ENCODE measurements at regions not wholly inside any gene's neighbourhood (a gene's known extent, or its start where the extent isn't known, plus 50 kb on each side); places are given as distances from the start of the nearest gene placed in this dataset.

GRCh38 chr12:132379996-132380395, 50.6 kb upstream of the GALNT9 start:
- no peaks in the 10 kb centered on the region for H3K9me3 Mint-ChIP-seq
- Histone ChIP-seq H4K20me1 (ENCODE audit: control insufficient read depth, insufficient read depth, insufficient read length) (no peaks in the 10 kb centered on the region), H4K5ac (ENCODE audit: insufficient read length, low read depth, low read length) (no peak overlapping the region), H3K27ac (ENCODE audit: insufficient read length, low read depth, low read length) (no peak overlapping the region), H2BK12ac (ENCODE audit: insufficient read length, low read depth, low read length) (no peak overlapping the region), H2AK5ac (ENCODE audit: insufficient read length, low read length) (no peak overlapping the region), H3K9ac (ENCODE audit: extremely low read depth, insufficient read length, low read length) (no peak overlapping the region), H3T11ph (ENCODE audit: low read length) (no peak overlapping the region), H3K79me1 (ENCODE audit: insufficient read depth, low read depth, low read length, poor library complexity, severe bottlenecking) (no peaks in the 10 kb centered on the region), H3K4ac (ENCODE audit: low read depth, low read length) (no peak overlapping the region), H3K79me2 (ENCODE audit: insufficient read depth, low read length) (no peaks in the 10 kb centered on the region), H2BK15ac (ENCODE audit: low read depth, low read length) (no peak overlapping the region), H3K18ac (ENCODE audit: insufficient read length, low read depth, low read length) (no peak overlapping the region), H3K23ac (ENCODE audit: insufficient read length, low read depth, low read length) (no peak overlapping the region), H3K14ac (ENCODE audit: insufficient read depth, low read length) (no peak overlapping the region), H3K27me3 (ENCODE audit: insufficient read depth, low read length) (peaks cover 73% of the 10 kb centered on the region), H4K91ac (ENCODE audit: insufficient read length, low read depth, low read length) (no peak overlapping the region), H2BK120ac (ENCODE audit: low read depth, low read length, poor library complexity, severe bottlenecking) (no peak overlapping the region), H3K4me1 (ENCODE audit: insufficient read depth, low read length) (no peaks in the 10 kb centered on the region), H2BK20ac (ENCODE audit: low read depth, low read length, poor library complexity, severe bottlenecking) (no peak overlapping the region), H2BK5ac (ENCODE audit: insufficient read length, low read length) (no peak overlapping the region), H3K23me2 (ENCODE audit: insufficient read length, low read depth, low read length, poor library complexity, severe bottlenecking) (no peaks in the 10 kb centered on the region), H3K9me3 (ENCODE audit: control insufficient read depth, low read depth, low read length) (no peaks in the 10 kb centered on the region), H3K56ac (ENCODE audit: insufficient read length, low read depth, low read length) (no peak overlapping the region), H3K4me2 (ENCODE audit: insufficient read depth, insufficient read length, low read length) (no peak overlapping the region), H4K8ac (replicated peaks; ENCODE audit: insufficient read length, low read depth, low read length) (no peak overlapping the region), H2AFZ (ENCODE audit: low read length) (no peak overlapping the region)
- TF ChIP-seq CTCF (conservative IDR thresholded peaks at IDR 0.05), result no peak
- H3K27me3 Mint-ChIP-seq (ENCODE audit: low read depth), result peaks cover 29% of the 10 kb centered on the region
- H3K27ac Mint-ChIP-seq, result no peak overlapping the region
- no peak overlapping the region for H3K4me3 Mint-ChIP-seq
- WGBS (ENCODE audit: extremely low coverage, insufficient read length, low lambda C conversion rate), result no CpG with 5 or more reads among the region's 25 CpGs
- no peak for DNase-seq
- H3K36me3 Mint-ChIP-seq (ENCODE audit: insufficient read depth in 1 of 3, low read depth in 3 of 3), result no peaks in the 10 kb centered on the region
- peaks cover 0 to 14% of the 10 kb centered on the region in 2 experiments; a peak in 2 of 4 replicates for H3K4me1 Mint-ChIP-seq
